ENCODE measurements at regions not wholly inside any gene's neighbourhood (a gene's known extent, or its start where the extent isn't known, plus 50 kb on each side); places are given as distances from the start of the nearest gene placed in this dataset.
"Not testable (repeated sequence)": the region's sequence is repeated elsewhere in the genome, so short reads cannot be mapped to it uniquely, and the experiment has no call there.

DNA sequence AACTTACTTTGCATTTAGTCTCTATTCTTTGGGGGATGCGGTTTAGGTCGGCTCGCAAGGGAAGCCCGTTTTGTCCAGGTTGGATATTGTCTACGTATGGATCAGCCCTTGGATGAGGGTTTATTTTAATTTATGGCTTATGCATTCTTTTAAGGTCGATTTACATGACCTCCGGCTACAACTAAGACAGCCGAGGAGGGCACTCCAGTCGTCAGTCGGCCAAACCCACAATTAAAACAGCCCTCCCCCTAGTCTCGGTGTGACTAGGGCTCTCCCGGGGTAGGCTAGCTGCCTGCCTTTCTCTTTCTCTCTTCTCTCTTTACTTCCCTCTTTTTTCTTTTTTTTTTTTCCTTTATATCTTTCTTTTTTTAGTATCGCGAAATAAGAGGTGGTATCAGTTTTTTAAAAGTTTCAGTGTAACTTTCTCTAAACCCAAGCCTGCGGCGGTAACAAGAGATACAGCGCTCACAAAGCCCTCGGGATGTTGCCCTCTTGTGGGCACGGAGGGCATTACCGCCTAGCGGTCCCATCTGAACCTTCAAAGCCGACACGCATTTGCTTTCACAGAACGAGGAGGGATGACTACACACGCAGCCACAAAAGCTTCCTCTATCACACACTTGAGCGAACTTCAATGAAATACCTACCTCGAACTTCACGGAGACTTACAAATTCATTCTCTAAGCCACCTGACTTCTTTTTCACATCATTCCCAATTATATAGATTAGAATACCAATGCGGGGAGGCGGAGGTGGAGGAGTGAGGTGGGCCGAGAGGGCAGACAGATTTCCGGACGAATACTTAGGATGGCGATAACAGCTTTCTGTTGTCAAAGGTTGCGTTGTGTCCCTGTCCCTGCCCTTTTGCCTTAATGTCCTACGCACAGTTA, 132.3 kb upstream of the C11orf58 start:
- peak; percentile 94 for DNase-seq

DNA sequence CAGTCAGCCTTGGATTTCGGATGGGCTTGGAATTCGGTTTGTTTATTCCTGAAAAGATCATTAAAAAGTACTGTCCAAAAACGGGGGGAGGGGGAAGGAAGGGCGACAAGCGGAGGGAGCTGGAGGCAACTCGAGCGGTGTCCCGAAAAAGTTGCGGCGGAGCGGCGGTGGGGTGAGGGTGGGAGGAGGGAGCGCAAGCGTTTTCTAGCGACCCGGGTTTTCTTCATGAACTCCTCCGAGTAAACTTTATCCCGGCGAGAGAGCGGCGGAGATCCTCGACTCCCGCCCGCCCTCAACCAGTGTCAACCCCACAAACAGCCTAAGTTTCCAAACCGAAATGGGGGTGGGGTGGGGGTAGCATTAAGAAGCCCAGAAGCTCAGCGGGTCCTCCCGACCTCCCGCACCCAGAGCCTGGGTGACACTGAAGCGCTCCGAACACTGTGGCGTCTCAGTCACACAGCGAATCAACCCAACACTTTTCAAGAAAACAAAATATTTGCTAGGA, 133.0 kb upstream of the C11orf58 start:
- peak; percentile 61 for DNase-seq

- DNase-seq = peak; percentile 47
Observed at GRCh38 chr11:16604794-16605388, 133.6 kb upstream of the C11orf58 start.

GRCh38 chr11:16603890-16604793, 134.3 kb upstream of the C11orf58 start:
- peak; percentile 54 for DNase-seq

GRCh38 chr11:16603245-16603644, 135.2 kb upstream of the C11orf58 start:
- no peak for DNase-seq

GRCh38 chr11:16598906-16599305, 139.5 kb upstream of the C11orf58 start:
- no peak for DNase-seq

DNA sequence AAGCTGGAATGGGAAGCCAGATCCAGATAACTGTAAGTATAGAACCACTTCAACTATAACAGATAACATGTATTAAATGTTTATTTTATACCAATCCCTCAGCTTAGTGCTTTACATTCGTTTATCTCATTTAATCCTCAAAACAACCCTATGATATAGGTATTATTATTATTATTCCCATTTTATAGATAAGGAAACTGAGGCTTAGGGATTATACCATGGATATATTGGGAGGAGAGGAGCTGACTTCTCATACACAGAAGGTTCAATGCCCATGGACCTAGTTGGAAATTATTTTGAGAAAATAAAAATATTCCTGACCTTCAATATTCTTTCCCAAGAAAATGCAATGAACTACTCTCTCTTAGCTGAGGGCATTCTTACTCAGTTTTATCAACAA, 140.4 kb upstream of the C11orf58 start:
- DNase-seq = no peak

DNA sequence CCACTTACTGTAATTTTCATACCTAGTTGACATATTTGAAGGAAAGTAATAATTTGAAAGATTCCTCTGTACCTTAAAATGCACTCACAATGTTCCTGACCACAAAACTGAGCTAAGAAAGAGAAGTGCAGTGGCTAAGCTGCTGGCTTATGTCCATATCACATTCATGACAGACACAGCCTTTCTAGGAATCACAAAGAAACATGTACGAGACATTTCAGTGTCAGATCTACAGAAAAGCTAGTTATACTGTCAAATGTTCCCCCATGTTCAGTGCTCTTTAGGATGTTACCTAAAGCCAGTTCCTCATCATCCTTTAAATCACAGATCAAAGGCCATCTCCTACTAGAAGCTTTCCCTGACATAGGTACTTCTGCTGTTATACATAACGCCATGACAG, 142.2 kb upstream of the C11orf58 start:
- no peak for DNase-seq

DNA sequence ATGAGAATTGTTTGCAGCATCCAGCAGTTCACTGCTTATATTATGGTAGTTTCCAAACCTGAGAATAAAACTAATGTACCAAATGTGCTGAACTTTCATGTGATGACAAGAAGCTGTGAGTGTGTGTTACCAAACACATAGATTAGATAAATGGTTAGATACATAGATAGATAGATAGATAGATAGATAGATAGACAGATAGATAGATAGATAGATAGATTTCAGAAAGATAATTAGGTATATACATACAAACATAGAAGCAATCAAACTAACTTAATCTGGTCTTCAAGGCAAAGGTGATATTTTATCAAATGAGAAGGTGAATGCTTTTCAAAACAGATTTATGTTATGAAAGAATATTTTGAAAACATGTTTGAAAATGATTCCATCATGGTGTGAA, 147.3 kb upstream of the C11orf58 start:
- no peak for DNase-seq

- no peak for DNase-seq
Observed at GRCh38 chr11:16587670-16588069, 150.8 kb upstream of the C11orf58 start.

DNA sequence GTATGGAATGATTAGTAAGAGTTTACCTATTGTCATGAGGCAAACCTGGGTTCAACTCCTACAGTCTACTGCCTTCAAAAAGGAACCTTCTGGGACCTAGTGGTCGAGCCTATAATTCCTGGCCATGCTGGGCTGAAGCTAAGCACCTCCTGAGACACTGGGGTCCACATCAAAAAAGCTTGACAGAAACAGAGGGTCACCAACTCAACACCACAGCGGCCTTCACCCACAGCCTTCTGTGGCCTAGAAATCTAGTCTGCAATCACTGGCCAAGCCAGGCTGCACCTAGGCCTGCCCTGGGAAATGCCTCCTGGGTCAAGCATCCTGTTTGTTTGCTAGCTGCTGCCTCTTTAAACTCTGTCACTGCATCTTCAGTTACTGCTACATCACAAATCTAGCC, 153.9 kb upstream of the C11orf58 start:
- DNase-seq = no peak

GRCh38 chr11:16581078-16581477, 157.4 kb upstream of the C11orf58 start:
- not testable (repeated sequence) for DNase-seq

- no peak for DNase-seq
Observed at GRCh38 chr11:16577490-16577889, 161.0 kb upstream of the C11orf58 start.

GRCh38 chr11:16574889-16575288, 163.6 kb upstream of the C11orf58 start:
- not testable (repeated sequence) for DNase-seq

DNA sequence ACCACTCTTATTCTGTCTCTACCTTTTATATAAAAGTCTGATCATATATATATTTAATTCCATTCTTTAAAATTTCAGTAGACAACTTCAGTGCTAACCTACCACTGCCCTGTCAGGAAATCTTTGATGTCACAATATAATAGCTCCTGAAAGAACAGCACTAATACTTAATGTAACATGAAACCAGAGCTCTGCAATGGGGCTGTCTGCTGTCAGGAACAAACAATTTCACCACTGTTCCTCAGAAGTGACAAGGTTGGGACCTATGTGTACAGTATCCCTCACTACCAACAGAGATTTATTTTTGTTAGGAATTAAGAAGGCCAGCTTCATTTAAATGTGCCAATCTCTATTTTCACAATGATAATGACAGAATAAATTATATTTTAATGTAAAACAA, 165.5 kb upstream of the C11orf58 start:
- DNase-seq = no peak

DNA sequence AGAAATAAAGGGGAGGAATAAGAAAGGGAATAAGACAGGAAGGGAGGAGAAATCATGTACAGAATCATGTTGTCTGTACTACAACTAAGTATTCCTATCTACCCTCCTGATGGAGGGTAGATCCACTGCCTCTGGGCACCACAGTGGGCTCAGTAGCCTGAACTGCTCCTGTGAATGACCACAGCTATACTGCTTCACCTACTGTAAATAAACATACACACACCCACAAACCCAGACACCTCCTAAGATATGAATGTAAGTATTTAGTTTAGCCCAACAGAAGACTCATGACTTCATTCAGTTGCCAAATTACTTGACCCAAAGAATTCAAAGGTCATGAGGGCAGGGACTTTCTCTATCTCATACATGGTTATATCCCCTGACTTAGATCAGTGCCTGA, 177.3 kb upstream of the C11orf58 start:
- no peak for DNase-seq

GRCh38 chr11:16558494-16558893, 180.0 kb upstream of the C11orf58 start:
- DNase-seq = no peak

DNA sequence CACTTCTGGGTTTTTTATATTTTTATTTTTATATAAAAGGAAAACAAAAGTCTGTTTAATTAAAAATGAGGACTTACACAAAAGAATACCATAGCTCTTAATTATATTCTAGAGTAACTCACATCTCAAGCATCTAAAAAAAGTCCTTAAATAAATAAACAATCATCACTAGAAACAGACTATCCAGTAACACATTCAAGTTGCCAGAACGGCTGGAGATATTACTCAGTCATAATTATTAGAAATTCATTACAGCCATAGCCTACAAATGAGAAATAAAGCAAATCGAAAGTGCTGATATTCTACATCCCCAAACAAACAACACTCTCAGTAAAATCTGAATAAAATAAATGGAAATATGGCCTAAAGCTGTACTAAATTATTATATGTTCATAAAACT, 182.5 kb upstream of the C11orf58 start:
- DNase-seq = no peak

- no peak for DNase-seq
Observed at GRCh38 chr11:16554361-16554760, 184.1 kb upstream of the C11orf58 start.

DNA sequence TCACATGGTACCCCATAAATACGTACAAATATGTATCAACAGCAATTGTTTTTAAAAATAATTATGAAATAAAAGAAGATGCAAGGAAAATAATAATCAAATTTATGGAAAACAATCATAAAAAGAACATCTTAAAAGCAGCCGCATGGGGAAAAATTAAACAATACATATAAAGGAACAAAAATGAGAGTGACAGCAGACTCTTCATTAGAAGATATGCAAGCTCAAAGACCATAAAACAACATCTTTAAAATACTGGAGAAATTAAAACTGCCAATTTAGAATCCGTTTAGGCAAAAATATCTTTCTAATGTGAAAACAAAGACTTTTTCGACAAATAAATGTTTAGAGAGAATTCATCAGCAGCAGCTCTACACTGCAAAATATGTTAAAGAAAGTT, 190.6 kb upstream of the C11orf58 start:
- DNase-seq = no peak

DNA sequence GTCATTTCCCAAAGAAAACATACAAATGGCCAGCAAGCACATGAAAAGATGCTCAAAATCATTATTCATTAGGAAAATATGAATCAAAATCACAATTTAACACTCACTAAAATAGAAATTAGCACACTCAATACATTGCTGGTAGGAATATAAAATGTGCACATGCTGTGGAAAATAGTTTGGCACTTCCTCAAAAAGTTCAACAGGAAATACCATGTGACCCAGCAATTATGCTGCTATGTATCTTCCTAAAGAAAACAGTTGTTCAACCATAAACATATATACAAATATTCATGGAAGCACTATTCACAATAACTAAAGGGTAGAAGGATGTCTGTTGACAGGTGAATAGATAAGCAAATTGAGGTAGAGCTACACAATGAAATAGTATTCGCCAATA, 187.3 kb upstream of the SOX6 start:
- DNase-seq = no peak

DNA sequence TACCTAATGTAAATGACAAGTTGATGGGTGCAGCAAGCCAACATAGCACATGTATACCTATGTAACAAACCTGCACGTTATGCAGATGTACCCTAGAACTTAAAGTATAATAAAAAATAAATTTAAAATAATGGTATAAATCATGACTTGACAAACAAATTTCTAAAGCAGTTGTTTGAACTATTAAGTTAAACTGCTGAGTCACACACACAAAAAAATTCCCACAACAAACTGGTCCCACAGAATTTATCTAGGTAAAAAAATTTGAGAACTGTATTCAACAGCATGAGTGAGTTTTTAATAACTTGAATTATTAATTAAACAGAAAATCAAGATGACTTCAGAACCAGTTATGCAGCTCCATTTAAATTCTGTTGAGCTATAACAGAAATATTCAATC, 186.0 kb upstream of the SOX6 start:
- DNase-seq = no peak

GRCh38 chr11:16536513-16536912, 180.2 kb upstream of the SOX6 start:
- DNase-seq = no peak
